ENCODE measurements at regions not wholly inside any gene's neighbourhood (a gene's known extent, or its start where the extent isn't known, plus 50 kb on each side); places are given as distances from the start of the nearest gene placed in this dataset.
"Not testable (repeated sequence)": the region's sequence is repeated elsewhere in the genome, so short reads cannot be mapped to it uniquely, and the experiment has no call there.

DNA sequence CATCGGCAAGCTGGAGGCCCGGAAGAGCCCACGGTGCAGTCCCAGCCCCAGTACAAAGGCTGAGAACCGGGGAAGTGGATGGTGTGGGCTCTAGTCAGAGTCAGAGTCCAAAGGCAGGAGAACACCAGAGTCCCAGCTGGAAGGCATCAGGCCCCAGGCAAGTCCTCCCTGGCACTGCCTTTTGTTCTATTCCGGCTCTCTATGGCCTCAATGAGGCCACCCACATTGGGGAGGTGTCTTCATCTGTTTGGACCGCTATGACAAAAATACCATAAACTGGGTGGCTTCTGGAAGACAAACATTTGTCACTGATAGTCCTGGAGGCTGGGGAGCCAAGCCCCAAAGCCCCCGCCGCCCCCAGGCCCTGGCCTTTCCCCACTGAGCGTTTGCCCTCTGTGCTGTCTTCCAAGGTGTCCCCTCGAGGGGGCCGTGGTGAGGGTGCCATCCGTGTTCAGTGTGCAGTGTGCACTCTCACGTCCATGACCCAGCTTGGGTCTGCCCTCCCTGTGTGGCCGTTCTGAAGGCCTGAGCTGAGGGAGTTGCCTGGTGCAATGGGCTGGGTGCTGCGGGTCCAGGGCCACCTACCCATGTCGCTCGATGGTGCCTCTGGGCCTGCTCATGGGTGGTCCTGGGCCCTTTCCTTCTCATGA lies 99.1 kb upstream of the PPP1R26 start:
- H3K27ac ChIP-seq (ENCODE audit: low read length), result no peak overlapping the region
- H3K27me3 ChIP-seq (ENCODE audit: control insufficient read depth, insufficient read depth, low read length), result no peaks in the 10 kb centered on the region
- no peak for DNase-seq
- H3K4me3 ChIP-seq (ENCODE audit: low read length), result no peak overlapping the region
- no CpG with 5 or more reads among the region's 17 CpGs for WGBS (ENCODE audit: insufficient coverage, low lambda C conversion rate)
- no peaks in the 10 kb centered on the region for H3K9me3 ChIP-seq (ENCODE audit: control insufficient read depth, low read depth, low read length)
- H3K4me1 ChIP-seq (ENCODE audit: control insufficient read depth, insufficient read depth, low read length), result no peaks in the 10 kb centered on the region
- no peaks in the 10 kb centered on the region for H3K36me3 ChIP-seq (ENCODE audit: control insufficient read depth, insufficient read depth, low read length)

DNA sequence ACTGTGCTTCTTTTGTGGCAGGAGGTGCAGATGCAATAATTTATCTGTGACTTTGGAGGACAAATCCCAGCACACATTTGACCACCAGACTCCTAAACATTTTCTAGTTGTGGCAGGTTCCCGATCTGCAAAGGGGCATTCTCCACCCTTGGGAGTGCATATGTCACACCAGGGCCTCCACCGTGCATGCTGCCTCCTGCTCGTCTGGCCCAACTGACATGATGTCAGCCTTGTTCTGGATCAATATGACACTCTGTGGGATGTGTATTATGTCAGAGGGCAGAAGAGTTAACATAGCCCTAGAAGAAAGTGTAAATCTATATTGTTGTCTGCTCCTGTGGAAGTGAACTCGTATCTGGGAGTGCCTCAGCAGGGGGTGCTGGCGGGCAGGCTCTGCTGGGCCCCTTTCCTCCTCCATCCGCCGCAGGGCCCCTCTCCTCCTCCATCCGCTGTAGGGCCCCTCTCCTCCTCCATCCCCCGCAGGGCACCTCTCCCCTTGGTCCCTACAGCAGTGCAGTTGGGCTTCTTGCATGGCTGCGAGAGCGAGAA lies 97.7 kb upstream of the PPP1R26 start:
- DNase-seq, result no peak
- H3K36me3 ChIP-seq (ENCODE audit: control insufficient read depth, insufficient read depth, low read length), result no peaks in the 10 kb centered on the region
- H3K4me3 ChIP-seq (ENCODE audit: low read length), result no peak overlapping the region
- H3K4me1 ChIP-seq (ENCODE audit: control insufficient read depth, insufficient read depth, low read length), result no peaks in the 10 kb centered on the region
- H3K27me3 ChIP-seq (ENCODE audit: control insufficient read depth, insufficient read depth, low read length), result no peaks in the 10 kb centered on the region
- WGBS (ENCODE audit: insufficient coverage, low lambda C conversion rate), result no CpG with 5 or more reads among the region's 11 CpGs
- H3K9me3 ChIP-seq (ENCODE audit: control insufficient read depth, low read depth, low read length), result no peaks in the 10 kb centered on the region
- H3K27ac ChIP-seq (ENCODE audit: low read length), result no peak overlapping the region

DNA sequence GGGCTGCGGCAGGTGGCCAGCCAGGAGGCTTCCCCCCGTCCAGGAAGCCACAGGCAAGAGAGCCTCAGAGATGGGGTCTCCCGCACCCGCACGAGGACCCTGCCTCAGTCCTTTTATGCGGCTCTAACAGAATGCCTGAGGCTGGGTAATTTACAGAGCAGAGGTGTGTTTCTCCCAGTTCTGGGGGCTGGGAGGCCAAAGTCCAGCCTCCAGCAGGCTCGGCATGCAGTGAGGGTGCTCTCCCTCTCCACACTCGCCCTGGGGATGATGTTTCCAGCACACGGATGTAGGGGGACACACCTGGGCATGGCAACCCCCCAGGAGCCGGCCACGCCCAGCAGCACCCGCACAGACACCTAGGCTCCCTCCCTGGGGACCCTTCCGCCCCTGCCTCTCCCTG lies 95.4 kb upstream of the PPP1R26 start:
- no peak overlapping the region for H3K27ac ChIP-seq (ENCODE audit: low read length)
- peak; percentile 19 to 59 for DNase-seq
- H3K9me3 ChIP-seq (ENCODE audit: control insufficient read depth, low read depth, low read length), result no peaks in the 10 kb centered on the region
- no peaks in the 10 kb centered on the region for H3K36me3 ChIP-seq (ENCODE audit: control insufficient read depth, insufficient read depth, low read length)
- H3K4me3 ChIP-seq (ENCODE audit: low read length), result no peak overlapping the region
- no CpG with 5 or more reads among the region's 13 CpGs for WGBS (ENCODE audit: insufficient coverage, low lambda C conversion rate)
- peaks cover 9% of the 10 kb centered on the region for H3K4me1 ChIP-seq (ENCODE audit: control insufficient read depth, insufficient read depth, low read length)
- H3K27me3 ChIP-seq (ENCODE audit: control insufficient read depth, insufficient read depth, low read length), result no peaks in the 10 kb centered on the region

DNA sequence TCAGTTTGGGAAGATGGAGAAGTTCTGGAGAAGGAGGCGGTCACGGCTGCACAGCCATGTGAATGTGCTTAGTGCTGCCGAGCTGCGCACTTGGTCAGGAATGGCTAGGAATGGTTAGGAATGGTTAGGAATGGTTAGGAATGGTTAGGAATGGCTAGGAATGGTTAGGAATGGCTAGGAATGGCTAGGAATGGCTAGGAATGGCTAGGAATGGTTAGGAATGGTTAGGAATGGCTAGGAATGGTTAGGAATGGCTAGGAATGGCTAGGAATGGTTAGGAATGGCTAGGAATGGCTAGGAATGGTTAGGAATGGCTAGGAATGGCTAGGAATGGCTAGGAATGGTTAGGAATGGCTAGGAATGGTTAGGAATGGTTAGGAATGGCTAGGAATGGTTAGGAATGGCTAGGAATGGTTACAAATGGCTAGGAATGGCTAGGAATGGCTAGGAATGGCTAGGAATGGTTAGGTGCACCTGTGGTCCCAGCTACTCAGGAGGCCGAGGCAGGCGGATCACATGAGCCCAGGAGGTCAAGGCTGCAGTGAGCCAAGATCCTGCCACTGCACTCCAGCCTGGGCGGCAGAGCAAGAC lies 94.7 kb upstream of the PPP1R26 start:
- not testable (repeated sequence) for H3K36me3 ChIP-seq (ENCODE audit: control insufficient read depth, insufficient read depth, low read length); H3K27me3 ChIP-seq (ENCODE audit: control insufficient read depth, insufficient read depth, low read length); H3K4me3 ChIP-seq (ENCODE audit: low read length); DNase-seq; H3K27ac ChIP-seq (ENCODE audit: low read length); H3K9me3 ChIP-seq (ENCODE audit: control insufficient read depth, low read depth, low read length)
- H3K4me1 ChIP-seq (ENCODE audit: control insufficient read depth, insufficient read depth, low read length), result peaks cover 16% of the 10 kb centered on the region
- WGBS (ENCODE audit: insufficient coverage, low lambda C conversion rate), result 100% methylated on average over 1 of the region's 7 CpGs

DNA sequence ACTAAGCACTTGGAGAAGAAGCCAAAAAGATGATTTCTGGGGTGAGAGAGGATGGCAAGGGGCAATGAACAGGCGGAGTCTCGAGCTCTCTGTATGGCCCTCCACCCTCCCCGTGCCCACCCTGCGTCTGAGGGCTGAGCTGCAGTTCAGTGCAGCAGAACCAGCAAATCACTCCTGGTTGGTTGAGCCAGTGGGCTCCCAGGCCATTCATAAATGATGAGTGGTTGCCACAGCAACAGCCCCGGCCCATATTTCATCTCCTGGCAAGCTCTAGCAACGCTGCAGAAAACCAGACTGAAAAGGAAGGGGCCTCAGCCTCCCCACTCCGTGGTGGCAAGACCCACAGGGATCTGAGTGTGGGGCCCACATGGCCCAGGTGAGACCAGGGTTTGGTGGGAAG lies 93.8 kb upstream of the PPP1R26 start:
- Histone ChIP-seq H3K27ac (ENCODE audit: low read length) (no peak overlapping the region), H3K9me3 (ENCODE audit: control insufficient read depth, low read depth, low read length) (no peaks in the 10 kb centered on the region), H3K36me3 (ENCODE audit: control insufficient read depth, insufficient read depth, low read length) (no peaks in the 10 kb centered on the region), H3K4me1 (ENCODE audit: control insufficient read depth, insufficient read depth, low read length) (peaks cover 16% of the 10 kb centered on the region), H3K4me3 (ENCODE audit: low read length) (no peak overlapping the region), H3K27me3 (ENCODE audit: control insufficient read depth, insufficient read depth, low read length) (no peaks in the 10 kb centered on the region)
- no CpG with 5 or more reads among the region's 7 CpGs for WGBS (ENCODE audit: insufficient coverage, low lambda C conversion rate)
- no peak for DNase-seq

DNA sequence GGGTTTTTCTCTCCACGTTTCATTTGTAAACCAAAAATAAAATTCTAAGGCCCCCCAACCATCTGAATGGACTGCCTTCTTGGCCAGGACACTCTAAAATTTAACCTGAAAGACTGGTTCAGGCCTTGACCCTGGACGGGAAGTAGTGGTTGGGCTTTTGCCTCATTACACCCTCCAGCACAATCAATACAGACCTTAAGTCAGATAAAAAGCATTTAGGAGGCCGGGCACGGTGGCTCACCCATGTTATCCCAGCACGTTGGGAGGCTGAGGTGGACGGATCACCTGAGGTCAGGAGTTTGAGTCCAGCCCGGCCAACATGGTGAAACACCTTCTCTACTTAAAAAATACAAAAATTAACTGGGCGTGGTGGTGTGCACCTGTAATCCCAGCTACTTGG lies 91.6 kb upstream of the PPP1R26 start:
- no peaks in the 10 kb centered on the region for H3K36me3 ChIP-seq (ENCODE audit: control insufficient read depth, insufficient read depth, low read length)
- DNase-seq, result no peak
- no peaks in the 10 kb centered on the region for H3K27me3 ChIP-seq (ENCODE audit: control insufficient read depth, insufficient read depth, low read length)
- no peak overlapping the region for H3K4me3 ChIP-seq (ENCODE audit: low read length)
- H3K9me3 ChIP-seq (ENCODE audit: control insufficient read depth, low read depth, low read length), result no peaks in the 10 kb centered on the region
- no peak overlapping the region for H3K27ac ChIP-seq (ENCODE audit: low read length)
- 80% methylated on average over 1 of the region's 8 CpGs for WGBS (ENCODE audit: insufficient coverage, low lambda C conversion rate)
- H3K4me1 ChIP-seq (ENCODE audit: control insufficient read depth, insufficient read depth, low read length), result peaks cover 16% of the 10 kb centered on the region

DNA sequence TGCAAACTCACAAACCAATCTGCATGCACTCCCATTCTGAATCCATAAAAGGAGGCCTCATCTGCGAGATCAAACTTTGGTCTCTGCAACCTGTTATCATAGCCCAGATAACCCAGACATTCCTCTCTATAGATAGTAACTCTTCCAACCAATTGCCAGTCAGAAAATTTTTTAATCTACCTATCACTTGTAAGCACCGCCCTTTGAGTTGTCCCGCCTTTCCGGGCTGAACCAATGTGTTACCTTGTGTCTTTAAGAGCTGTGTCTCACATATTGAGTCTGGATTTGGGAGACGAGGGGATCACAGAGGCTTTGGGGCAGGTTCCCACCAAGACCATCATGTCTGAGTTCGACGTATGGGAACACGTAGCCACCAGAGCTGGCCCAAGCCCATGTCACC lies 91.1 kb upstream of the PPP1R26 start:
- Histone ChIP-seq H3K27me3 (ENCODE audit: control insufficient read depth, insufficient read depth, low read length) (no peaks in the 10 kb centered on the region), H3K4me3 (ENCODE audit: low read length) (no peak overlapping the region), H3K36me3 (ENCODE audit: control insufficient read depth, insufficient read depth, low read length) (no peaks in the 10 kb centered on the region), H3K9me3 (ENCODE audit: control insufficient read depth, low read depth, low read length) (no peaks in the 10 kb centered on the region), H3K4me1 (ENCODE audit: control insufficient read depth, insufficient read depth, low read length) (peaks cover 16% of the 10 kb centered on the region), H3K27ac (ENCODE audit: low read length) (no peak overlapping the region)
- WGBS (ENCODE audit: insufficient coverage, low lambda C conversion rate), result no CpG with 5 or more reads among the region's 8 CpGs
- peak in 1 of 2 donors; percentile 53 for DNase-seq

DNA sequence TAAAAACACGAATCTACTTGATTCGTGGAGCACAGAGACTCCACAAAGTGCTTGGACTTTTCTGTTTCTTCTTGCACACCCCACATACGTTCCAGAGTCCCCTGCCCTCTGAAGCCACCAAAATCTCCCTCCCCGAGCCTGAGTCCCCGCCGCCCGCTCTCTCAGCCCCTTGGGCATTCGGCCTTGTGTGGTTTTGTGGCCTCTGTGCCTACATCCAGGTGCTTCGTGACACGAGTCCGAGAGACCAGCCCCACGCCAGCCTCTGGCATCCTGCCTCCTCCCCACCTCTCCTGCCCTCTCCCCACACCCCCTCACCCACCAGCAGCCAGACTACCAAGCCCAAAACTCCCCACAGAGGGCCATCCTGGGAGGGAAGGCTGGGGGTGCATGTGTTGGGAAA lies 87.8 kb upstream of the PPP1R26 start:
- H3K9me3 ChIP-seq (ENCODE audit: control insufficient read depth, low read depth, low read length), result peaks cover 8% of the 10 kb centered on the region
- peaks cover 16% of the 10 kb centered on the region for H3K4me1 ChIP-seq (ENCODE audit: control insufficient read depth, insufficient read depth, low read length)
- no peak overlapping the region for H3K27ac ChIP-seq (ENCODE audit: low read length)
- DNase-seq, result no peak
- 57% methylated on average over 2 of the region's 12 CpGs for WGBS (ENCODE audit: insufficient coverage, low lambda C conversion rate)
- no peaks in the 10 kb centered on the region for H3K36me3 ChIP-seq (ENCODE audit: control insufficient read depth, insufficient read depth, low read length)
- no peaks in the 10 kb centered on the region for H3K27me3 ChIP-seq (ENCODE audit: control insufficient read depth, insufficient read depth, low read length)
- H3K4me3 ChIP-seq (ENCODE audit: low read length), result no peak overlapping the region

DNA sequence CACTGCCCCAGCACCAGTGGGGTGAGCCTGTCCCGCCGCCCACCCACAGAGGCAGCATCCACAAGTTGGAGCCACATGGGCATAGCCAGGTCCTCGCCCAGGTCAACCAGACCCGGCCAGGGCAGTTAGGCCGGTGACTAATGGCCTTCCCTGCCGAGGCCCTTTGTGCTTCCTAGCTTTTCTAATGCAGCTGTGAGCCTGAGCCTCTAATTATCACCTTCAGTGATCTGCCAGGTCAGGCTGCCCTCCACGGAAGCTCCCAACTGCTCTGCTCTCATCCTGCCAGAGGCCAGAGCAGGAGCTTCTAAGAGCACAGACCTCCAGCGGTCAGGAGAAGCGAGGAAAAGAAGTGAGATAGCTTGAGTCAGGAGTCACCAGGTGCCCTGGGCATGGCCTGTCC lies 87.1 kb upstream of the PPP1R26 start:
- Histone ChIP-seq H3K9me3 (ENCODE audit: control insufficient read depth, low read depth, low read length) (peaks cover 15% of the 10 kb centered on the region), H3K4me1 (ENCODE audit: control insufficient read depth, insufficient read depth, low read length) (peaks cover 16% of the 10 kb centered on the region), H3K36me3 (ENCODE audit: control insufficient read depth, insufficient read depth, low read length) (no peaks in the 10 kb centered on the region), H3K27ac (ENCODE audit: low read length) (no peak overlapping the region), H3K4me3 (ENCODE audit: low read length) (no peak overlapping the region), H3K27me3 (ENCODE audit: control insufficient read depth, insufficient read depth, low read length) (no peaks in the 10 kb centered on the region)
- DNase-seq, result no peak
- no CpG with 5 or more reads among the region's 9 CpGs for WGBS (ENCODE audit: insufficient coverage, low lambda C conversion rate)

DNA sequence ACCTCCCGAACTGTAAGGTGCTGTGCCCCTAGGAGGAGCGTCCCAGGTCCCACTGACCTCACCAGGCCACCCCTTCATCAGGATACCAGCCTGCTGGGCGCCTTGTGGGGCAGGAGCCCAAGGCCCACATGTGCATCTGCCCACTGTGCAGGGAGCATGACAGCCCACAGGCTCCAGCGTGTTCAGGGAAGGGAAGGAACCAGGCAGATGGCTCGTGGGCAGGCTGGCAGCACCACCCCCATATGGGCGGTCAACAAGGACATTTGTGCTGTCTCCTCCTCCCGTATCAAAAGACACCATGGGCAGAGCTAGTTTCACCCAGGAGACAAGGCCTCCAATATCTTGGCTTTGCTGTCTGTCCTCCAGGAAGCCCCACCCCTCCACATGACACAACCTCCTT lies 85.5 kb upstream of the PPP1R26 start:
- WGBS (ENCODE audit: insufficient coverage, low lambda C conversion rate), result no CpG with 5 or more reads among the region's 7 CpGs
- peaks cover 15% of the 10 kb centered on the region for H3K9me3 ChIP-seq (ENCODE audit: control insufficient read depth, low read depth, low read length)
- no peaks in the 10 kb centered on the region for H3K27me3 ChIP-seq (ENCODE audit: control insufficient read depth, insufficient read depth, low read length)
- H3K27ac ChIP-seq (ENCODE audit: low read length), result no peak overlapping the region
- no peak for DNase-seq
- H3K4me3 ChIP-seq (ENCODE audit: low read length), result no peak overlapping the region
- no peaks in the 10 kb centered on the region for H3K36me3 ChIP-seq (ENCODE audit: control insufficient read depth, insufficient read depth, low read length)
- H3K4me1 ChIP-seq (ENCODE audit: control insufficient read depth, insufficient read depth, low read length), result peaks cover 8% of the 10 kb centered on the region

Data from large intestine (tissue), 3 donors.